ENCODE measurements at regions not wholly inside any gene's neighbourhood (a gene's known extent, or its start where the extent isn't known, plus 50 kb on each side); places are given as distances from the start of the nearest gene placed in this dataset.

DNA sequence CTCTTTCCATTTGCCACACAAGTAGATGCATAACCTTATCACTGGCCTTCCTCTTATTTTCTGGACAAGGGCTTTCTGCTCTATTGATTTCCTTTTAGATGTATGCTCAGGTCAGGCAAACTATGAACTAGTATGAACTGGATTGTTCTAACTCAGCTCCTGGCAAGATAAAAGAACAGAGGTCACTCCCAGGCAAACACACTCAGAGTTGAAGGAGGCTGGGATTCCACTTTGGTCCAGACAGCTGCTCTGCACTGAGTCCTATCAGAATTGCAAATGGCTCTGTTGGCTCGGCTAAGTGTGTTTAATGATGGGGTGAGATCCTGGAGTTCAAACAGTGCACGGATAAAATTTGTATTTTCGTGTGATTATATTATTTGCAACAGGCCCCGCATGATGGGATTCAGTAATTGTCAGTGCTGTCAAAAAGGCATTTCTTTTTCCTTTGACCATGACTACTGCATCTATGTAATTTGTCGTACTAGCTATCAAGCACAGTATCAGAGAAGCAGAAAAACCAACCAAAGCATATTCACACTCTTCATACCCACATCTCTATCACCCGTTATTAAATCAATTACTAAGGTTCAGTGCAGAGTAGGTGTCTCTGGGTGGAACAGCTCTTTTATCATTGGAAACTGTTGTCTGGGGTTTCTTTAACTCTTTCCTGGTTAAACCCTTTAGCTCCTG, 288.1 kb upstream of the PRKCQ start:
- Histone ChIP-seq H3K9me3 (ENCODE audit: control insufficient read depth in 1 of 2, insufficient read depth in 1 of 2, low read depth in 1 of 2, low read length in 2 of 2) (no peaks in the 10 kb centered on the region), H3K36me3 (ENCODE audit: control insufficient read depth in 1 of 2, insufficient read depth in 2 of 2, low read length in 2 of 2) (no peaks in the 10 kb centered on the region), H3K4me2 (ENCODE audit: low read length) (no peak overlapping the region), H4K20me1 (ENCODE audit: insufficient read depth) (no peaks in the 10 kb centered on the region), H3K27me3 (ENCODE audit: insufficient read depth, low read length) (peaks cover 48% of the 10 kb centered on the region), H3K4me1 (ENCODE audit: control insufficient read depth in 1 of 2, insufficient read depth in 2 of 2, low read length in 2 of 2) (no peaks in the 10 kb centered on the region), H3K4me3 (replicated peaks in 1 of 2; ENCODE audit: low read depth in 1 of 2, low read length in 2 of 2) (no peak overlapping the region), H2AFZ (ENCODE audit: low read depth, low read length, poor library complexity, severe bottlenecking) (no peak overlapping the region), H3K79me2 (ENCODE audit: insufficient read depth, low read length) (no peaks in the 10 kb centered on the region), H3K9me2 (ENCODE audit: insufficient read depth) (no peaks in the 10 kb centered on the region), H3K9ac (ENCODE audit: low read length) (no peak overlapping the region), H3K27ac (ENCODE audit: low read depth, low read length) (no peak overlapping the region)
- intact Hi-C loops (cut with micrococcal nuclease) = no loop called here
- no TSS peak for BruUV-seq (replicated peaks)
- ATAC-seq (no peak), DNase-seq (ENCODE audit: low read depth, low spot score) (no peak)
- CTCF ChIA-PET = no interaction called here
- TF ChIP-seq, protein P1, sequence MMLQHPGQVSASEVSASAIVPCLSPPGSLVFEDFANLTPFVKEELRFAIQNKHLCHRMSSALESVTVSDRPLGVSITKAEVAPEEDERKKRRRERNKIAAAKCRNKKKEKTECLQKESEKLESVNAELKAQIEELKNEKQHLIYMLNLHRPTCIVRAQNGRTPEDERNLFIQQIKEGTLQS (IDR thresholded peaks at IDR 0.05) = no peak
- RAD21 ChIA-PET (ENCODE audit: low non-redundant PET in 1 of 2, low total read pairs in 2 of 2, uncharacterized antibody in 2 of 2, unreplicated experiment in 2 of 2) = no interaction called here
- POLR2A ChIA-PET = no interaction called here

DNA sequence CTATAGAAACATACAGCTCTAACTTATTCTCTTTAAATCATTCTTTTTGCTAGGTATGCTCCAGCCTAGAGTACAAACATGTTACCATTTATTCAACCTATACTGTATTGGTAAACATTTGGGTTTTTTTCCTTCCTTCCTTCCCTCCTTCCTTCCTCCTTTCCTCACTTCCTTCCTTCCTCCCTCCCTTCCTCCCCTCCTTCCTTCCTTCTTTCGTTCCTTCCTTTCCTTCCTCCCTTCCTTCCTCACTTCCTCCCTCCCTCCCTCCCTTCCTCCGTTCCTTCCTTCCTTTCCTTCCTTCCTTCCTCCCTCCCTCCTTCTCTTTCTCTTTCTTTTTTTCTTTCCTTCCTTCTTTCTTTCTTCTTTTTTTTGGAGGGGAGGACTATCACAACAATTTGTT, 286.7 kb upstream of the PRKCQ start:
- POLR2A ChIA-PET = no interaction called here
- H3K4me2 ChIP-seq (ENCODE audit: low read length) = no peak overlapping the region
- TF ChIP-seq RAD21 (IDR thresholded peaks at IDR 0.05; ENCODE audit: low read depth) (no peak), ZNF274 (IDR thresholded peaks at IDR 0.05; ENCODE audit: low read depth, low read length) (no peak), JUND (IDR thresholded peaks at IDR 0.05) (no peak), POLR2A (IDR thresholded peaks at IDR 0.05; ENCODE audit: borderline replicate concordance, extremely low read depth, insufficient read depth, insufficient read length) (no peak), FOSL1 (IDR thresholded peaks at IDR 0.05; ENCODE audit: low read depth) (no peak), EZH2phosphoT487 (IDR thresholded peaks at IDR 0.05; ENCODE audit: borderline replicate concordance) (no peak), SRF (IDR thresholded peaks at IDR 0.05; ENCODE audit: low read depth) (no peak), ZFX (IDR thresholded peaks at IDR 0.05) (no peak), ELF1 (IDR thresholded peaks at IDR 0.05; ENCODE audit: borderline replicate concordance, low read depth) (no peak)
- TF ChIP-seq, protein P2, sequence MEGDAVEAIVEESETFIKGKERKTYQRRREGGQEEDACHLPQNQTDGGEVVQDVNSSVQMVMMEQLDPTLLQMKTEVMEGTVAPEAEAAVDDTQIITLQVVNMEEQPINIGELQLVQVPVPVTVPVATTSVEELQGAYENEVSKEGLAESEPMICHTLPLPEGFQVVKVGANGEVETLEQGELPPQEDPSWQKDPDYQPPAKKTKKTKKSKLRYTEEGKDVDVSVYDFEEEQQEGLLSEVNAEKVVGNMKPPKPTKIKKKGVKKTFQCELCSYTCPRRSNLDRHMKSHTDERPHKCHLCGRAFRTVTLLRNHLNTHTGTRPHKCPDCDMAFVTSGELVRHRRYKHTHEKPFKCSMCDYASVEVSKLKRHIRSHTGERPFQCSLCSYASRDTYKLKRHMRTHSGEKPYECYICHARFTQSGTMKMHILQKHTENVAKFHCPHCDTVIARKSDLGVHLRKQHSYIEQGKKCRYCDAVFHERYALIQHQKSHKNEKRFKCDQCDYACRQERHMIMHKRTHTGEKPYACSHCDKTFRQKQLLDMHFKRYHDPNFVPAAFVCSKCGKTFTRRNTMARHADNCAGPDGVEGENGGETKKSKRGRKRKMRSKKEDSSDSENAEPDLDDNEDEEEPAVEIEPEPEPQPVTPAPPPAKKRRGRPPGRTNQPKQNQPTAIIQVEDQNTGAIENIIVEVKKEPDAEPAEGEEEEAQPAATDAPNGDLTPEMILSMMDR (IDR thresholded peaks at IDR 0.05 in 2 of 3, conservative IDR thresholded peaks at IDR 0.05 in 1 of 3; ENCODE audit: borderline replicate concordance in 1 of 3, insufficient read depth in 1 of 3, low read depth in 2 of 3, low read length in 2 of 3) = no peak
- TF ChIP-seq, protein P1 (IDR thresholded peaks at IDR 0.05) = no peak
- TF ChIP-seq, protein P3, sequence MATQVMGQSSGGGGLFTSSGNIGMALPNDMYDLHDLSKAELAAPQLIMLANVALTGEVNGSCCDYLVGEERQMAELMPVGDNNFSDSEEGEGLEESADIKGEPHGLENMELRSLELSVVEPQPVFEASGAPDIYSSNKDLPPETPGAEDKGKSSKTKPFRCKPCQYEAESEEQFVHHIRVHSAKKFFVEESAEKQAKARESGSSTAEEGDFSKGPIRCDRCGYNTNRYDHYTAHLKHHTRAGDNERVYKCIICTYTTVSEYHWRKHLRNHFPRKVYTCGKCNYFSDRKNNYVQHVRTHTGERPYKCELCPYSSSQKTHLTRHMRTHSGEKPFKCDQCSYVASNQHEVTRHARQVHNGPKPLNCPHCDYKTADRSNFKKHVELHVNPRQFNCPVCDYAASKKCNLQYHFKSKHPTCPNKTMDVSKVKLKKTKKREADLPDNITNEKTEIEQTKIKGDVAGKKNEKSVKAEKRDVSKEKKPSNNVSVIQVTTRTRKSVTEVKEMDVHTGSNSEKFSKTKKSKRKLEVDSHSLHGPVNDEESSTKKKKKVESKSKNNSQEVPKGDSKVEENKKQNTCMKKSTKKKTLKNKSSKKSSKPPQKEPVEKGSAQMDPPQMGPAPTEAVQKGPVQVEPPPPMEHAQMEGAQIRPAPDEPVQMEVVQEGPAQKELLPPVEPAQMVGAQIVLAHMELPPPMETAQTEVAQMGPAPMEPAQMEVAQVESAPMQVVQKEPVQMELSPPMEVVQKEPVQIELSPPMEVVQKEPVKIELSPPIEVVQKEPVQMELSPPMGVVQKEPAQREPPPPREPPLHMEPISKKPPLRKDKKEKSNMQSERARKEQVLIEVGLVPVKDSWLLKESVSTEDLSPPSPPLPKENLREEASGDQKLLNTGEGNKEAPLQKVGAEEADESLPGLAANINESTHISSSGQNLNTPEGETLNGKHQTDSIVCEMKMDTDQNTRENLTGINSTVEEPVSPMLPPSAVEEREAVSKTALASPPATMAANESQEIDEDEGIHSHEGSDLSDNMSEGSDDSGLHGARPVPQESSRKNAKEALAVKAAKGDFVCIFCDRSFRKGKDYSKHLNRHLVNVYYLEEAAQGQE (IDR thresholded peaks at IDR 0.05; ENCODE audit: low read depth) = no peak
- no peaks in the 10 kb centered on the region for H3K79me2 ChIP-seq (ENCODE audit: insufficient read depth, low read length)
- no peak overlapping the region for H3K27ac ChIP-seq (ENCODE audit: low read depth, low read length)
- H3K27me3 ChIP-seq (ENCODE audit: insufficient read depth, low read length) = peaks cover 41% of the 10 kb centered on the region
- ATAC-seq = no peak
- intact Hi-C loops (cut with micrococcal nuclease) = no loop called here
- H2AFZ ChIP-seq (ENCODE audit: low read depth, low read length, poor library complexity, severe bottlenecking) = no peak overlapping the region
- no TSS peak for BruUV-seq (replicated peaks)
- CTCF ChIA-PET = no interaction called here
- RAD21 ChIA-PET (ENCODE audit: low non-redundant PET in 1 of 2, low total read pairs in 2 of 2, uncharacterized antibody in 2 of 2, unreplicated experiment in 2 of 2) = no interaction called here
- no peaks in the 10 kb centered on the region for H3K9me2 ChIP-seq (ENCODE audit: insufficient read depth)
- no peaks in the 10 kb centered on the region for H3K4me1 ChIP-seq (ENCODE audit: control insufficient read depth in 1 of 2, insufficient read depth in 2 of 2, low read length in 2 of 2)
- H3K9me3 ChIP-seq (ENCODE audit: control insufficient read depth in 1 of 2, insufficient read depth in 1 of 2, low read depth in 1 of 2, low read length in 2 of 2) = no peaks in the 10 kb centered on the region
- H3K36me3 ChIP-seq (ENCODE audit: control insufficient read depth in 1 of 2, insufficient read depth in 2 of 2, low read length in 2 of 2) = no peaks in the 10 kb centered on the region
- H3K9ac ChIP-seq (ENCODE audit: low read length) = no peak overlapping the region
- H3K4me3 ChIP-seq (replicated peaks in 1 of 2; ENCODE audit: low read depth in 1 of 2, low read length in 2 of 2) = no peak overlapping the region
- no peaks in the 10 kb centered on the region for H4K20me1 ChIP-seq (ENCODE audit: insufficient read depth)
- no peak for DNase-seq (ENCODE audit: low read depth, low spot score)

Data from HCT116 (cell line).